ENCODE measurements at regions not wholly inside any gene's neighbourhood (a gene's known extent, or its start where the extent isn't known, plus 50 kb on each side); places are given as distances from the start of the nearest gene placed in this dataset.
"Not testable (repeated sequence)": the region's sequence is repeated elsewhere in the genome, so short reads cannot be mapped to it uniquely, and the experiment has no call there.

- TF ChIP-seq POLR2AphosphoS5 (IDR thresholded peaks at IDR 0.05) = no peak
- H3K27me3 ChIP-seq = no peaks in the 10 kb centered on the region
- H3K27ac ChIP-seq = no peak overlapping the region
- DNase-seq (ENCODE audit: low spot score in 2 of 2) = no peak
- H3K9me3 ChIP-seq = peaks cover 58 to 90% of the 10 kb centered on the region in 2 donors
- intact Hi-C loops (cut with DNase I; ENCODE audit: low total_unique reads) = no loop called here
- H3K4me3 ChIP-seq = no peak overlapping the region
- H3K4me1 ChIP-seq = no peaks in the 10 kb centered on the region
- no peaks in the 10 kb centered on the region for H3K36me3 ChIP-seq
Measured at GRCh38 chr7:56483153-56483552, 366.9 kb upstream of the NUPR2 start.

- no peaks in the 10 kb centered on the region for H3K4me1 ChIP-seq
- H3K27me3 ChIP-seq = no peaks in the 10 kb centered on the region
- no peaks in the 10 kb centered on the region for H3K36me3 ChIP-seq
- intact Hi-C loops (cut with DNase I; ENCODE audit: low total_unique reads) = no loop called here
- no peak overlapping the region for H3K27ac ChIP-seq
- peaks cover 77 to 97% of the 10 kb centered on the region in 2 donors for H3K9me3 ChIP-seq
- no peak overlapping the region for H3K4me3 ChIP-seq
- TF ChIP-seq POLR2A (IDR thresholded peaks at IDR 0.05) = no peak
- no peak for DNase-seq (ENCODE audit: low spot score in 2 of 2)
Measured at GRCh38 chr7:56479748-56480147, 363.5 kb upstream of the NUPR2 start.

GRCh38 chr7:56479136-56479535 lies 362.9 kb upstream of the NUPR2 start:
- Histone ChIP-seq H3K27me3 (no peaks in the 10 kb centered on the region), H3K27ac (no peak overlapping the region), H3K9me3 (peaks cover 77 to 97% of the 10 kb centered on the region in 2 donors), H3K36me3 (no peaks in the 10 kb centered on the region), H3K4me1 (no peaks in the 10 kb centered on the region), H3K4me3 (no peak overlapping the region)
- no peak for DNase-seq (ENCODE audit: low spot score in 2 of 2)
- intact Hi-C loops (cut with DNase I; ENCODE audit: low total_unique reads) = no loop called here
- TF ChIP-seq POLR2A (IDR thresholded peaks at IDR 0.05) (no peak), POLR2AphosphoS5 (IDR thresholded peaks at IDR 0.05) (no peak), CTCF (IDR thresholded peaks at IDR 0.05) (no peak)

GRCh38 chr7:56474271-56474670 lies 358.1 kb upstream of the NUPR2 start:
- DNase-seq (ENCODE audit: low spot score in 2 of 2) = no peak
- Histone ChIP-seq H3K27me3 (no peaks in the 10 kb centered on the region), H3K4me3 (no peak overlapping the region), H3K36me3 (no peaks in the 10 kb centered on the region), H3K9me3 (peaks cover 91% of the 10 kb centered on the region in 2 donors), H3K27ac (no peak overlapping the region), H3K4me1 (no peaks in the 10 kb centered on the region)
- intact Hi-C loops (cut with DNase I; ENCODE audit: low total_unique reads) = no loop called here
- TF ChIP-seq POLR2AphosphoS5 (IDR thresholded peaks at IDR 0.05) (no peak), POLR2A (IDR thresholded peaks at IDR 0.05) (no peak), CTCF (IDR thresholded peaks at IDR 0.05) (no peak)

- intact Hi-C loops (cut with DNase I; ENCODE audit: low total_unique reads) = no loop called here
- Histone ChIP-seq H3K9me3 (peaks cover 90 to 91% of the 10 kb centered on the region in 2 donors), H3K36me3 (no peaks in the 10 kb centered on the region), H3K4me3 (no peak overlapping the region), H3K4me1 (no peaks in the 10 kb centered on the region), H3K27me3 (no peaks in the 10 kb centered on the region), H3K27ac (no peak overlapping the region)
- no peak for DNase-seq (ENCODE audit: low spot score in 2 of 2)
- TF ChIP-seq POLR2A (IDR thresholded peaks at IDR 0.05) (no peak), POLR2AphosphoS5 (IDR thresholded peaks at IDR 0.05) (no peak), CTCF (IDR thresholded peaks at IDR 0.05) (no peak)
Measured at GRCh38 chr7:56471811-56472210, 355.6 kb upstream of the NUPR2 start.

- H3K9me3 ChIP-seq = peaks cover 81 to 100% of the 10 kb centered on the region in 2 donors
- H3K4me1 ChIP-seq; H3K4me3 ChIP-seq; intact Hi-C loops (cut with DNase I; ENCODE audit: low total_unique reads); H3K27me3 ChIP-seq; DNase-seq (ENCODE audit: low spot score in 2 of 2); H3K27ac ChIP-seq; H3K36me3 ChIP-seq: not testable (repeated sequence)
Measured at GRCh38 chr7:56466607-56467525, 350.6 kb upstream of the NUPR2 start.
